ENCODE measurements at regions not wholly inside any gene's neighbourhood (a gene's known extent, or its start where the extent isn't known, plus 50 kb on each side); places are given as distances from the start of the nearest gene placed in this dataset.

GRCh38 chr4:162954976-162955375, 211.7 kb downstream of the NAF1 start:
- H3K4me3 ChIP-seq (ENCODE audit: low read length) = no peak overlapping the region
- no peak for DNase-seq (ENCODE audit: low read depth)
- TF ChIP-seq, protein P1, sequence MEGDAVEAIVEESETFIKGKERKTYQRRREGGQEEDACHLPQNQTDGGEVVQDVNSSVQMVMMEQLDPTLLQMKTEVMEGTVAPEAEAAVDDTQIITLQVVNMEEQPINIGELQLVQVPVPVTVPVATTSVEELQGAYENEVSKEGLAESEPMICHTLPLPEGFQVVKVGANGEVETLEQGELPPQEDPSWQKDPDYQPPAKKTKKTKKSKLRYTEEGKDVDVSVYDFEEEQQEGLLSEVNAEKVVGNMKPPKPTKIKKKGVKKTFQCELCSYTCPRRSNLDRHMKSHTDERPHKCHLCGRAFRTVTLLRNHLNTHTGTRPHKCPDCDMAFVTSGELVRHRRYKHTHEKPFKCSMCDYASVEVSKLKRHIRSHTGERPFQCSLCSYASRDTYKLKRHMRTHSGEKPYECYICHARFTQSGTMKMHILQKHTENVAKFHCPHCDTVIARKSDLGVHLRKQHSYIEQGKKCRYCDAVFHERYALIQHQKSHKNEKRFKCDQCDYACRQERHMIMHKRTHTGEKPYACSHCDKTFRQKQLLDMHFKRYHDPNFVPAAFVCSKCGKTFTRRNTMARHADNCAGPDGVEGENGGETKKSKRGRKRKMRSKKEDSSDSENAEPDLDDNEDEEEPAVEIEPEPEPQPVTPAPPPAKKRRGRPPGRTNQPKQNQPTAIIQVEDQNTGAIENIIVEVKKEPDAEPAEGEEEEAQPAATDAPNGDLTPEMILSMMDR (IDR thresholded peaks at IDR 0.05; ENCODE audit: insufficient read depth, low read depth, low read length, missing control alignments) = no peak

- no peak overlapping the region for H3K4me3 ChIP-seq (ENCODE audit: low read length)
- DNase-seq (ENCODE audit: low read depth) = peak; percentile 69
- TF ChIP-seq, protein P1 (IDR thresholded peaks at IDR 0.05; ENCODE audit: insufficient read depth, low read depth, low read length, missing control alignments) = no peak
These were observed 214.5 kb downstream of the NAF1 start for GRCh38 chr4:162952232-162952631.

DNA sequence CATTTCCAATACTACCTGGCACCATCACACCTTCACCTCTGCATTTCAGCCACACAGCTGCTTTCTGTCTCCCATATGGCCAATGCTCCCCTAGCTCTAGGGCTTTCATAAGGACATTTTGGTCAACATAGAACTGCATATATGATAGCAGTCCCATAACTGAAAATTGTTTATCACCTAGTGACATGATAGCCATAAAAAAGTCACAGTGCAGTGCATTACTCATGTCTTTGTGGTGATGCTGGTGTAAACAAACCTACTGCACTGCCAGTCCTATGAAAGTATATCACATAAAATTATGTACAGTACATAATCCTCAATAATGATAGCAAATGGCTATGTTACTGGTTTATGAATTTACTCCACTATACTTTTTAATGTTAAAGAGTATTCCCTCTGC, 221.0 kb downstream of the NAF1 start:
- no peak for DNase-seq (ENCODE audit: low read depth)
- H3K4me3 ChIP-seq (ENCODE audit: low read length) = no peak overlapping the region
- TF ChIP-seq, protein P1 (IDR thresholded peaks at IDR 0.05; ENCODE audit: insufficient read depth, low read depth, low read length, missing control alignments) = no peak

DNA sequence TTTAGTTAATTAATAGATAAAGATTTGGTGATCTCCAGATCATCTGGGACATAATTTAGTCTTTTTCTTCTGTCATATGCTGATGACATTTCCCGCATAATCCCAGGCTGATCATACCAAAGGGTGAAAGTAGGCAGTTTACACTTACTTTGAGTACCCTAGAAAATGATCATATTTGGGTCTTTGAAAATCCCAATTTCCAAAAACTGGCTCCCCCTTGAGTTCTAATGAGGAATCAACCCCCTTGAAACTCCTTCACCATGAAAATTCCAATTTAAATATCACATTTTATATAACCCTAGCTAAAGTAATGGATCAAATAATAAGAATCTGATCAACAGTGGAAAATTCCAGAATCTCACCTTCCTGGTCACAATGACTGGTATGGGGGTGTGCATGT, 223.4 kb downstream of the NAF1 start:
- no peak for DNase-seq (ENCODE audit: low read depth)
- TF ChIP-seq, protein P1 (IDR thresholded peaks at IDR 0.05; ENCODE audit: insufficient read depth, low read depth, low read length, missing control alignments) = no peak
- no peak overlapping the region for H3K4me3 ChIP-seq (ENCODE audit: low read length)

DNA sequence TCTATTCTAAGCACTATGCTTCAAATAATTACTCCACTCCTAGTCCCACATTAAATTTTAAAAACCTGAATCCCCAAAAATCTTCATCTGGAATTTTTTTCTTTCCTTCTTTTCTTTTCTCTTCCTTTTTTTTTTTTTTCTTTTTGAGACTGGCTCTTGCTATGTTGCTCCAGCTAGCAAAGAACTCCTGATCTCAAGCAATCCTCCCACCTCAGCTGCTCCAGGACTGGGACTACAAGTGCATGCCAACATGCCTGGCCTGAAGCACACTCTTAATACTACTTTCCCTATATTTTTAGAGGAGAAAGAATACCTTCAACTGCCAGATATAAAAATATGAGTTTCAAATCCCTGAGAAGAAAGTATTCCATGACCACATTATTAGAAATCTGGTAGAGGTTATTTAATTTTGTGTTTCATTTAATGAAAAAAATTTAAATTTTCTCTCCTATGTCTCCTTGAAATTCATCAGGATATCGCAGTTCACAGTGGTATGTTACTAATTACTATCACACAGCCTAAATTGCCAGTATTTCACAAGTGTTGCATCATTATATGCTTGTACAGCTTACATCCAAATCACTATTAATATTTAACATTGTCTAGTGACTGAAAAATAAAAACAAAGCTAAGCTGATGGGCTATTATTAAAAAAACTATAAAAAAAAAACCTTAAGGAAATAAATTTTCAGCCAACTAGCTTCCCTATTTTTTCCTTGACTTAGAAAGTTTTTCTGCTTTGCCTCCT, 227.8 kb downstream of the NAF1 start:
- TF ChIP-seq, protein P1 (IDR thresholded peaks at IDR 0.05; ENCODE audit: insufficient read depth, low read depth, low read length, missing control alignments) = no peak
- no peak for DNase-seq (ENCODE audit: low read depth)
- H3K4me3 ChIP-seq (ENCODE audit: low read length) = no peak overlapping the region

GRCh38 chr4:162935214-162935613, 231.5 kb downstream of the NAF1 start:
- TF ChIP-seq, protein P1 (IDR thresholded peaks at IDR 0.05; ENCODE audit: insufficient read depth, low read depth, low read length, missing control alignments) = no peak
- no peak for DNase-seq (ENCODE audit: low read depth)
- H3K4me3 ChIP-seq (ENCODE audit: low read length) = no peak overlapping the region

- no peak overlapping the region for H3K4me3 ChIP-seq (ENCODE audit: low read length)
- no peak for DNase-seq (ENCODE audit: low read depth)
- TF ChIP-seq, protein P1 (IDR thresholded peaks at IDR 0.05; ENCODE audit: insufficient read depth, low read depth, low read length, missing control alignments) = no peak
These were observed 235.4 kb downstream of the NAF1 start for GRCh38 chr4:162931286-162931685.
